ENCODE measurements at regions not wholly inside any gene's neighbourhood (a gene's known extent, or its start where the extent isn't known, plus 50 kb on each side); places are given as distances from the start of the nearest gene placed in this dataset.
A peak's percentile ranks its signal among the peaks of the same experiment; 100 is the strongest.
"Not testable (repeated sequence)": the region's sequence is repeated elsewhere in the genome, so short reads cannot be mapped to it uniquely, and the experiment has no call there.

- not testable (repeated sequence) for ATAC-seq (ENCODE audit: low read depth in 2 of 2); H3K9me3 Mint-ChIP-seq; H3K27ac Mint-ChIP-seq; H3K36me3 Mint-ChIP-seq; H3K4me1 Mint-ChIP-seq; H3K27me3 Mint-ChIP-seq; DNase-seq
- peak overlapping the region in 1 of 8 donors; percentile 11 for H3K4me3 Mint-ChIP-seq
Observed at GRCh38 chrX:83954116-83954515, 93.2 kb downstream of the CYLC1 start.

GRCh38 chrX:83966347-83966746, 105.4 kb downstream of the CYLC1 start:
- Mint-ChIP-seq H3K27ac (no peak overlapping the region), H3K27me3 (no peaks in the 10 kb centered on the region), H3K36me3 (no peaks in the 10 kb centered on the region), H3K9me3 (peaks cover 0 to 2% (median 0%) of the 10 kb centered on the region in 7 donors), H3K4me1 (no peaks in the 10 kb centered on the region), H3K4me3 (no peak overlapping the region)
- DNase-seq (no peak), ATAC-seq (ENCODE audit: low read depth in 2 of 2) (no peak)

- no peak overlapping the region for H3K4me3 Mint-ChIP-seq
- H3K27ac Mint-ChIP-seq: peak overlapping the region in 1 of 6 donors; percentile 15
- no peaks in the 10 kb centered on the region for H3K4me1 Mint-ChIP-seq
- no peaks in the 10 kb centered on the region for H3K27me3 Mint-ChIP-seq
- peaks cover 3 to 12% (median 7%) of the 10 kb centered on the region in 7 donors for H3K9me3 Mint-ChIP-seq
- ATAC-seq (ENCODE audit: low read depth in 2 of 2): no peak
- no peak for DNase-seq
- no peaks in the 10 kb centered on the region for H3K36me3 Mint-ChIP-seq
Observed at GRCh38 chrX:83984961-83985360, 124.0 kb downstream of the CYLC1 start.

- not testable (repeated sequence) for H3K27ac Mint-ChIP-seq; H3K4me3 Mint-ChIP-seq; H3K4me1 Mint-ChIP-seq; ATAC-seq (ENCODE audit: low read depth in 2 of 2); H3K27me3 Mint-ChIP-seq; DNase-seq; H3K36me3 Mint-ChIP-seq
- peaks cover 0 to 12% (median 4%) of the 10 kb centered on the region in 7 donors for H3K9me3 Mint-ChIP-seq
Observed at GRCh38 chrX:83990178-83990577, 129.2 kb downstream of the CYLC1 start.

GRCh38 chrX:83997781-83998180, 136.8 kb downstream of the CYLC1 start:
- ATAC-seq (ENCODE audit: low read depth in 2 of 2): no peak
- Mint-ChIP-seq H3K4me1 (no peaks in the 10 kb centered on the region), H3K27me3 (no peaks in the 10 kb centered on the region), H3K9me3 (no peaks in the 10 kb centered on the region), H3K36me3 (no peaks in the 10 kb centered on the region), H3K4me3 (no peak overlapping the region), H3K27ac (no peak overlapping the region)
- no peak for DNase-seq
